ENCODE measurements at regions not wholly inside any gene's neighbourhood (a gene's known extent, or its start where the extent isn't known, plus 50 kb on each side); places are given as distances from the start of the nearest gene placed in this dataset.

DNA sequence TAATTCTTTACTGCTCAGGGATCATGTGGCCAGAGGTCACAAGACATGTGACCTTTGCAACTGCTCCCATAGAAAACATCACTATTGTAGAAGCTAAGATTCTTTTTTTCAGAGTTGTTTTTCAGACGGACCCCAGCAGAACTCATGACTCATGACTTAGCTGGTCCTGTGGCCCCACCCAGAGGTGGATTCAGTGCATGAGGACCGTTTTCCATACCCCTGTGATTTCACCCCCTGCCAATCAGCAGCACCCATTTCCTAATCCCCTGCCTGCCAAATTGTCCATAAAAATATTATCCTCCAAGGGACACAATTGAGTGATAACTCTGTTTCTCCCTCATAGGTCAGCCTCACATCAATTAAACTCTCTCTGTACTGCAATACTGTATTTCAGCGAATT, 777.5 kb downstream of the NLGN4Y start:
- H3K27me3 Mint-ChIP-seq (ENCODE audit: insufficient read depth, low read depth, poor library complexity), result peaks cover 2% of the 10 kb centered on the region
- H3K36me3 Mint-ChIP-seq (ENCODE audit: low read depth), result peaks cover 27% of the 10 kb centered on the region
- Histone ChIP-seq H3K9me2 (ENCODE audit: insufficient read depth) (no peaks in the 10 kb centered on the region), H3K4me2 (no peak overlapping the region), H3K4me3 (no peak overlapping the region), H3F3A (replicated peaks; ENCODE audit: low read depth) (no peaks in the 10 kb centered on the region), H2AFZ (no peak overlapping the region), H3K79me2 (replicated peaks; ENCODE audit: insufficient read depth) (no peaks in the 10 kb centered on the region), H3K27ac (ENCODE audit: low read depth) (no peak overlapping the region), H3K4me1 (ENCODE audit: insufficient read depth) (peaks cover 6% of the 10 kb centered on the region; the same call in 1 of the 2 replicates), H3K27me3 (ENCODE audit: insufficient read depth) (no peaks in the 10 kb centered on the region), H3K36me3 (ENCODE audit: insufficient read depth) (no peaks in the 10 kb centered on the region; the same call in 1 of the 2 replicates), H4K20me1 (replicated peaks; ENCODE audit: insufficient read depth) (no peaks in the 10 kb centered on the region)
- peaks cover 8% of the 10 kb centered on the region; the same call in 2 of the 3 replicates for H3K4me1 Mint-ChIP-seq
- peaks cover 28% of the 10 kb centered on the region for H3K9me3 Mint-ChIP-seq
- DNase-seq (ENCODE audit: low spot score), result no peak
- no peak overlapping the region for H3K4me3 Mint-ChIP-seq
- H3K27ac Mint-ChIP-seq, result no peak overlapping the region
- ATAC-seq, result no peak
- TF ChIP-seq EZH2 (IDR thresholded peaks at IDR 0.05; ENCODE audit: low read depth, unreplicated experiment) (no peak), NANOG (IDR thresholded peaks at IDR 0.05; ENCODE audit: borderline replicate concordance) (no peak), POLR2AphosphoS5 (IDR thresholded peaks at IDR 0.05; ENCODE audit: low read depth) (no peak), ZNF462 (CRISPR knock-in tag; IDR thresholded peaks at IDR 0.05) (no peak), CREB1 (CRISPR knock-in tag; IDR thresholded peaks at IDR 0.05; ENCODE audit: low read depth) (no peak), REST (IDR thresholded peaks at IDR 0.05; ENCODE audit: unreplicated experiment) (no peak), STAT1 (IDR thresholded peaks at IDR 0.05; ENCODE audit: unreplicated experiment) (no peak), ZNF331 (CRISPR knock-in tag; IDR thresholded peaks at IDR 0.05; ENCODE audit: low read depth) (no peak), ZNF114 (CRISPR knock-in tag; IDR thresholded peaks at IDR 0.05) (no peak), JUNB (IDR thresholded peaks at IDR 0.05; ENCODE audit: unreplicated experiment) (no peak), EZH2phosphoT487 (IDR thresholded peaks at IDR 0.05; ENCODE audit: unreplicated experiment) (no peak)
- TF ChIP-seq, protein P1, sequence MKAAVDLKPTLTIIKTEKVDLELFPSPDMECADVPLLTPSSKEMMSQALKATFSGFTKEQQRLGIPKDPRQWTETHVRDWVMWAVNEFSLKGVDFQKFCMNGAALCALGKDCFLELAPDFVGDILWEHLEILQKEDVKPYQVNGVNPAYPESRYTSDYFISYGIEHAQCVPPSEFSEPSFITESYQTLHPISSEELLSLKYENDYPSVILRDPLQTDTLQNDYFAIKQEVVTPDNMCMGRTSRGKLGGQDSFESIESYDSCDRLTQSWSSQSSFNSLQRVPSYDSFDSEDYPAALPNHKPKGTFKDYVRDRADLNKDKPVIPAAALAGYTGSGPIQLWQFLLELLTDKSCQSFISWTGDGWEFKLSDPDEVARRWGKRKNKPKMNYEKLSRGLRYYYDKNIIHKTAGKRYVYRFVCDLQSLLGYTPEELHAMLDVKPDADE (IDR thresholded peaks at IDR 0.05), result no peak
- TF ChIP-seq, protein P2, sequence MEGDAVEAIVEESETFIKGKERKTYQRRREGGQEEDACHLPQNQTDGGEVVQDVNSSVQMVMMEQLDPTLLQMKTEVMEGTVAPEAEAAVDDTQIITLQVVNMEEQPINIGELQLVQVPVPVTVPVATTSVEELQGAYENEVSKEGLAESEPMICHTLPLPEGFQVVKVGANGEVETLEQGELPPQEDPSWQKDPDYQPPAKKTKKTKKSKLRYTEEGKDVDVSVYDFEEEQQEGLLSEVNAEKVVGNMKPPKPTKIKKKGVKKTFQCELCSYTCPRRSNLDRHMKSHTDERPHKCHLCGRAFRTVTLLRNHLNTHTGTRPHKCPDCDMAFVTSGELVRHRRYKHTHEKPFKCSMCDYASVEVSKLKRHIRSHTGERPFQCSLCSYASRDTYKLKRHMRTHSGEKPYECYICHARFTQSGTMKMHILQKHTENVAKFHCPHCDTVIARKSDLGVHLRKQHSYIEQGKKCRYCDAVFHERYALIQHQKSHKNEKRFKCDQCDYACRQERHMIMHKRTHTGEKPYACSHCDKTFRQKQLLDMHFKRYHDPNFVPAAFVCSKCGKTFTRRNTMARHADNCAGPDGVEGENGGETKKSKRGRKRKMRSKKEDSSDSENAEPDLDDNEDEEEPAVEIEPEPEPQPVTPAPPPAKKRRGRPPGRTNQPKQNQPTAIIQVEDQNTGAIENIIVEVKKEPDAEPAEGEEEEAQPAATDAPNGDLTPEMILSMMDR (conservative IDR thresholded peaks at IDR 0.05; ENCODE audit: low read depth in 2 of 2), result no peak
